NCI-H1694 treated with DMSO at 0.1 percent for 48 hours (cell line): ENCODE measurements at regions not wholly inside any gene's neighbourhood (a gene's known extent, or its start where the extent isn't known, plus 50 kb on each side); places are given as distances from the start of the nearest gene placed in this dataset.
"Not testable (repeated sequence)": the region's sequence is repeated elsewhere in the genome, so short reads cannot be mapped to it uniquely, and the experiment has no call there.

Experiments
- DNase-seq: peaks from one replicate; lab custom pipeline; 2025; lab: John Stamatoyannopoulos, UW

GRCh38 chr3:150300852-150301517 is 107.1 kb upstream of the TSC22D2 start:
- no peak for DNase-seq

GRCh38 chr3:150300388-150300787 is 107.7 kb upstream of the TSC22D2 start:
- no peak for DNase-seq

GRCh38 chr3:150299201-150299600 is 108.9 kb upstream of the TSC22D2 start:
- DNase-seq: no peak

- DNase-seq: no peak
Measured at GRCh38 chr3:150296966-150297365, 111.1 kb upstream of the TSC22D2 start.

GRCh38 chr3:150296123-150296735 is 111.9 kb upstream of the TSC22D2 start:
- DNase-seq: no peak

GRCh38 chr3:150293401-150294001 is 114.6 kb upstream of the TSC22D2 start:
- peak; percentile 82 for DNase-seq

GRCh38 chr3:150292891-150293290 is 115.2 kb upstream of the TSC22D2 start:
- no peak for DNase-seq

- no peak for DNase-seq
Measured at GRCh38 chr3:150291515-150291914, 116.6 kb upstream of the TSC22D2 start.

GRCh38 chr3:150286390-150287147 is 121.5 kb upstream of the TSC22D2 start:
- DNase-seq: peak; percentile 42

GRCh38 chr3:150285601-150286000 is 122.5 kb upstream of the TSC22D2 start:
- DNase-seq: no peak

GRCh38 chr3:150278843-150279381 is 129.2 kb upstream of the TSC22D2 start:
- DNase-seq: no peak

- no peak for DNase-seq
Measured at GRCh38 chr3:150278195-150278594, 129.9 kb upstream of the TSC22D2 start.

- DNase-seq: no peak
Measured at GRCh38 chr3:150277444-150277843, 130.7 kb upstream of the TSC22D2 start.

GRCh38 chr3:150275941-150276340 is 132.2 kb upstream of the TSC22D2 start:
- DNase-seq: no peak

- DNase-seq: no peak
Measured at GRCh38 chr3:150274372-150274771, 133.7 kb upstream of the TSC22D2 start.

GRCh38 chr3:150273396-150273795 is 134.7 kb upstream of the TSC22D2 start:
- no peak for DNase-seq

- no peak for DNase-seq
Measured at GRCh38 chr3:150271591-150271960, 136.5 kb upstream of the TSC22D2 start.

- no peak for DNase-seq
Measured at GRCh38 chr3:150270883-150271590, 137.1 kb upstream of the TSC22D2 start.

GRCh38 chr3:150270444-150270843 is 137.7 kb upstream of the TSC22D2 start:
- DNase-seq: not testable (repeated sequence)

- no peak for DNase-seq
Measured at GRCh38 chr3:150269526-150269925, 138.6 kb upstream of the TSC22D2 start.

GRCh38 chr3:150268426-150269391 is 139.4 kb upstream of the TSC22D2 start:
- no peak for DNase-seq
